HG03066 (cell line): ENCODE measurements at regions not wholly inside any gene's neighbourhood (a gene's known extent, or its start where the extent isn't known, plus 50 kb on each side); places are given as distances from the start of the nearest gene placed in this dataset.

Experiments
- ATAC-seq: cut with Tn5 transposase; IDR thresholded peaks from one replicate; pipeline ENCODE4 v1.9.1; 2021; ENCODE audit warnings: low read depth; ENCODE audit not compliant: unreplicated experiment

- no peak for ATAC-seq
These were observed 116.6 kb downstream of the IRF8 start for GRCh38 chr16:86015606-86016005.

GRCh38 chr16:86016201-86016965 is 117.4 kb downstream of the IRF8 start:
- no peak for ATAC-seq

- ATAC-seq: no peak
These were observed 119.1 kb downstream of the IRF8 start for GRCh38 chr16:86018071-86018470.

- ATAC-seq: no peak
These were observed 119.5 kb downstream of the IRF8 start for GRCh38 chr16:86018487-86018886.

GRCh38 chr16:86018941-86019340 is 120.0 kb downstream of the IRF8 start:
- ATAC-seq: no peak

GRCh38 chr16:86019446-86020047 is 120.6 kb downstream of the IRF8 start:
- ATAC-seq: no peak

- ATAC-seq: no peak
These were observed 122.0 kb downstream of the IRF8 start for GRCh38 chr16:86020971-86021370.

GRCh38 chr16:86022381-86022960 is 123.5 kb downstream of the IRF8 start:
- no peak for ATAC-seq

GRCh38 chr16:86024210-86024609 is 125.2 kb downstream of the IRF8 start:
- ATAC-seq: no peak

GRCh38 chr16:86025706-86026105 is 126.7 kb downstream of the IRF8 start:
- ATAC-seq: no peak

GRCh38 chr16:86026171-86026910 is 127.4 kb downstream of the IRF8 start:
- no peak for ATAC-seq

- no peak for ATAC-seq
These were observed 128.0 kb downstream of the IRF8 start for GRCh38 chr16:86026916-86027315.

GRCh38 chr16:86027373-86028126 is 128.6 kb downstream of the IRF8 start:
- ATAC-seq: no peak

GRCh38 chr16:86029131-86029741 is 130.3 kb downstream of the IRF8 start:
- ATAC-seq: no peak

GRCh38 chr16:86030116-86030515 is 131.2 kb downstream of the IRF8 start:
- ATAC-seq: no peak

GRCh38 chr16:86031141-86031678 is 132.2 kb downstream of the IRF8 start:
- ATAC-seq: no peak

GRCh38 chr16:86033016-86033474 is 134.1 kb downstream of the IRF8 start:
- ATAC-seq: no peak

GRCh38 chr16:86033971-86034370 is 135.0 kb downstream of the IRF8 start:
- no peak for ATAC-seq

GRCh38 chr16:86034421-86034919 is 135.5 kb downstream of the IRF8 start:
- no peak for ATAC-seq

GRCh38 chr16:86035906-86036305 is 136.9 kb downstream of the IRF8 start:
- no peak for ATAC-seq
